ENCODE measurements at regions not wholly inside any gene's neighbourhood (a gene's known extent, or its start where the extent isn't known, plus 50 kb on each side); places are given as distances from the start of the nearest gene placed in this dataset.

GRCh38 chr12:47370421-47370820, 290.7 kb upstream of the AMIGO2 start:
- TF ChIP-seq RCOR1 (IDR thresholded peaks at IDR 0.05; ENCODE audit: low read length) (no peak), USF1 (IDR thresholded peaks at IDR 0.05; ENCODE audit: borderline replicate concordance, low read depth) (no peak), CTCF (IDR thresholded peaks at IDR 0.05) (no peak), RAD21 (IDR thresholded peaks at IDR 0.05; ENCODE audit: low read length) (no peak), FOSL2 (IDR thresholded peaks at IDR 0.05; ENCODE audit: borderline replicate concordance, low read depth) (no peak), FOXM1 (IDR thresholded peaks at IDR 0.05; ENCODE audit: low read depth) (no peak), EP300 (IDR thresholded peaks at IDR 0.05; ENCODE audit: borderline replicate concordance in 1 of 2, low read depth in 1 of 2, low read length in 1 of 2) (no peak)
- TF ChIP-seq, protein P1, sequence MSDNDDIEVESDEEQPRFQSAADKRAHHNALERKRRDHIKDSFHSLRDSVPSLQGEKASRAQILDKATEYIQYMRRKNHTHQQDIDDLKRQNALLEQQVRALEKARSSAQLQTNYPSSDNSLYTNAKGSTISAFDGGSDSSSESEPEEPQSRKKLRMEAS (IDR thresholded peaks at IDR 0.05; ENCODE audit: low read depth): no peak

Measured in SK-N-SH (cell line).